Transverse colon (tissue), 3 donors: ENCODE measurements at regions not wholly inside any gene's neighbourhood (a gene's known extent, or its start where the extent isn't known, plus 50 kb on each side); places are given as distances from the start of the nearest gene placed in this dataset.

Source experiments
- CTCF ChIP-seq, 5 experiments: fragments of 200-600 bp in 3 of 5; fragments of 450-650 bp in 2 of 5; sonication (generic) in 3 of 5; IDR thresholded peaks; 1 replicate in 2 of 5; 2 replicates in 3 of 5; pipeline ENCODE4 v1.5.1; 2016 to 2017; ENCODE audit warnings: antibody characterized with exemption in 5 of 5, inconsistent platforms in 3 of 5, mild to moderate bottlenecking in 2 of 5, moderate library complexity in 1 of 5
- POLR2A ChIP-seq: fragments of 450-650 bp; IDR thresholded peaks from one replicate; pipeline ENCODE4 v1.6.1; 2016; ENCODE audit warnings: antibody characterized with exemption, mild to moderate bottlenecking, moderate library complexity

GRCh38 chrX:20519146-20519545 is 252.4 kb upstream of the RPS6KA3 start:
- TF ChIP-seq CTCF (IDR thresholded peaks at IDR 0.05) (no peak), POLR2A (no peak)
